ENCODE measurements at regions not wholly inside any gene's neighbourhood (a gene's known extent, or its start where the extent isn't known, plus 50 kb on each side); places are given as distances from the start of the nearest gene placed in this dataset.

GRCh38 chr2:236720974-236721540 lies 151.4 kb downstream of the ACKR3 start:
- TF ChIP-seq CTCF (IDR thresholded peaks at IDR 0.05), result no peak
- TF ChIP-seq POLR2A (IDR thresholded peaks at IDR 0.05), result no peak

Data from body of pancreas (tissue), 4 donors.